Activated CD8-positive, alpha-beta memory T cell treated with anti-CD3 and anti-CD28 coated beads, Interleukin-2, amount 10 ng/mL, durations not matched to agents 7 days and 5 days (primary cell): ENCODE measurements at regions not wholly inside any gene's neighbourhood (a gene's known extent, or its start where the extent isn't known, plus 50 kb on each side); places are given as distances from the start of the nearest gene placed in this dataset.

Experiments
- ATAC-seq: fragments of 150-1000 bp; cut with Tn5 transposase; one replicate; pipeline ENCODE4 v1.10.0; 2021; ENCODE audit warnings: moderate library complexity
- CTCF ChIA-PET: fragments of 350-600 bp; sonication (Branson Sonifier 250); formaldehyde crosslinking; loops from one replicate; lab custom pipeline; 2021; ENCODE audit warnings: antibody characterized with exemption; lab: Charles Lee
- DNase-seq: peaks from one replicate; pipeline ENCODE4 v3.0.0-alpha.2; 2020
- H3K27ac Mint-ChIP-seq: one replicate; pipeline ENCODE4 v1.8.0; 2021; ENCODE audit warnings: mild to moderate bottlenecking, mixed read lengths
- H3K27me3 Mint-ChIP-seq: one replicate; pipeline ENCODE4 v1.8.0; 2021; ENCODE audit warnings: mixed read lengths
- H3K36me3 Mint-ChIP-seq: one replicate; pipeline ENCODE4 v1.8.0; 2021; ENCODE audit warnings: mild to moderate bottlenecking, mixed read lengths
- H3K4me1 Mint-ChIP-seq: one replicate; pipeline ENCODE4 v1.8.0; 2021; ENCODE audit warnings: mixed read lengths
- H3K4me3 Mint-ChIP-seq: one replicate; pipeline ENCODE4 v1.8.0; 2021; ENCODE audit warnings: mild to moderate bottlenecking, moderate library complexity, mixed read lengths
- H3K9me3 Mint-ChIP-seq: one replicate; pipeline ENCODE4 v1.8.0; 2022; ENCODE audit warnings: low read depth, mixed read lengths

- no peak overlapping the region for H3K4me3 Mint-ChIP-seq
- H3K9me3 Mint-ChIP-seq: peaks cover 2% of the 10 kb centered on the region
- H3K4me1 Mint-ChIP-seq: no peaks in the 10 kb centered on the region
- ATAC-seq (no peak), DNase-seq (no peak)
- no peak overlapping the region for H3K27ac Mint-ChIP-seq
- CTCF ChIA-PET: no interaction called here
- no peaks in the 10 kb centered on the region for H3K27me3 Mint-ChIP-seq
- no peaks in the 10 kb centered on the region for H3K36me3 Mint-ChIP-seq
These were observed 853.8 kb upstream of the SLITRK6 start for GRCh38 chr13:86653009-86653408.

- CTCF ChIA-PET: no interaction called here
- DNase-seq (no peak), ATAC-seq (no peak)
- Mint-ChIP-seq H3K36me3 (no peaks in the 10 kb centered on the region), H3K27me3 (no peaks in the 10 kb centered on the region), H3K4me1 (no peaks in the 10 kb centered on the region), H3K4me3 (no peak overlapping the region), H3K27ac (no peak overlapping the region), H3K9me3 (peaks cover 4% of the 10 kb centered on the region)
These were observed 856.3 kb upstream of the SLITRK6 start for GRCh38 chr13:86655561-86655960.

- Mint-ChIP-seq H3K27ac (no peak overlapping the region), H3K4me1 (no peaks in the 10 kb centered on the region), H3K36me3 (no peaks in the 10 kb centered on the region), H3K4me3 (no peak overlapping the region), H3K27me3 (no peaks in the 10 kb centered on the region), H3K9me3 (peaks cover 9% of the 10 kb centered on the region)
- CTCF ChIA-PET: no interaction called here
- no peak for DNase-seq
- ATAC-seq: no peak
These were observed 860.9 kb upstream of the SLITRK6 start for GRCh38 chr13:86660090-86660489.

GRCh38 chr13:86665842-86666241 is 866.6 kb upstream of the SLITRK6 start:
- Mint-ChIP-seq H3K36me3 (no peaks in the 10 kb centered on the region), H3K27ac (no peak overlapping the region), H3K27me3 (no peaks in the 10 kb centered on the region), H3K9me3 (peaks cover 12% of the 10 kb centered on the region), H3K4me3 (no peak overlapping the region), H3K4me1 (no peaks in the 10 kb centered on the region)
- ATAC-seq: no peak
- no peak for DNase-seq
- CTCF ChIA-PET: no interaction called here

GRCh38 chr13:86673931-86674431 is 874.8 kb upstream of the SLITRK6 start:
- DNase-seq (no peak), ATAC-seq (no peak)
- Mint-ChIP-seq H3K36me3 (no peaks in the 10 kb centered on the region), H3K4me1 (no peaks in the 10 kb centered on the region), H3K4me3 (no peak overlapping the region), H3K9me3 (peaks cover 4% of the 10 kb centered on the region), H3K27me3 (no peaks in the 10 kb centered on the region), H3K27ac (no peak overlapping the region)
- CTCF ChIA-PET: no interaction called here

GRCh38 chr13:86681223-86681622 is 882.0 kb upstream of the SLITRK6 start:
- Mint-ChIP-seq H3K27me3 (no peaks in the 10 kb centered on the region), H3K36me3 (no peaks in the 10 kb centered on the region), H3K9me3 (peaks cover 2% of the 10 kb centered on the region), H3K27ac (no peak overlapping the region), H3K4me3 (no peak overlapping the region), H3K4me1 (no peaks in the 10 kb centered on the region)
- CTCF ChIA-PET: no interaction called here
- ATAC-seq (no peak), DNase-seq (no peak)

- H3K36me3 Mint-ChIP-seq: no peaks in the 10 kb centered on the region
- H3K4me3 Mint-ChIP-seq: no peak overlapping the region
- H3K9me3 Mint-ChIP-seq: peaks cover 2% of the 10 kb centered on the region
- no peaks in the 10 kb centered on the region for H3K27me3 Mint-ChIP-seq
- no peak overlapping the region for H3K27ac Mint-ChIP-seq
- DNase-seq (no peak), ATAC-seq (no peak)
- CTCF ChIA-PET: interaction anchor here (0.7 kb wide), 1 partner anchor 1008 kb away, joined by 4 read pairs; no protein-coding TSS in a partner anchor
- no peaks in the 10 kb centered on the region for H3K4me1 Mint-ChIP-seq
These were observed 885.2 kb upstream of the SLITRK6 start for GRCh38 chr13:86684402-86684801.

- Mint-ChIP-seq H3K4me3 (no peak overlapping the region), H3K36me3 (no peaks in the 10 kb centered on the region), H3K4me1 (no peaks in the 10 kb centered on the region), H3K27me3 (no peaks in the 10 kb centered on the region), H3K27ac (no peak overlapping the region), H3K9me3 (peaks cover 2% of the 10 kb centered on the region)
- CTCF ChIA-PET: no interaction called here
- DNase-seq (no peak), ATAC-seq (no peak)
These were observed 890.7 kb upstream of the SLITRK6 start for GRCh38 chr13:86689911-86690310.

- CTCF ChIA-PET: no interaction called here
- ATAC-seq (no peak), DNase-seq (no peak)
- Mint-ChIP-seq H3K36me3 (no peaks in the 10 kb centered on the region), H3K9me3 (peaks cover 2% of the 10 kb centered on the region), H3K4me1 (no peaks in the 10 kb centered on the region), H3K27ac (no peak overlapping the region), H3K4me3 (no peak overlapping the region), H3K27me3 (no peaks in the 10 kb centered on the region)
These were observed 893.1 kb upstream of the SLITRK6 start for GRCh38 chr13:86692291-86692690.

- no peak for ATAC-seq
- no peaks in the 10 kb centered on the region for H3K36me3 Mint-ChIP-seq
- H3K27me3 Mint-ChIP-seq: no peaks in the 10 kb centered on the region
- no peaks in the 10 kb centered on the region for H3K4me1 Mint-ChIP-seq
- peaks cover 10% of the 10 kb centered on the region for H3K9me3 Mint-ChIP-seq
- DNase-seq: no peak
- H3K27ac Mint-ChIP-seq: no peak overlapping the region
- H3K4me3 Mint-ChIP-seq: no peak overlapping the region
- CTCF ChIA-PET: no interaction called here
These were observed 910.8 kb upstream of the SLITRK6 start for GRCh38 chr13:86710013-86710412.

- CTCF ChIA-PET: no interaction called here
- H3K27me3 Mint-ChIP-seq: no peaks in the 10 kb centered on the region
- H3K4me3 Mint-ChIP-seq: no peak overlapping the region
- DNase-seq (no peak), ATAC-seq (no peak)
- H3K27ac Mint-ChIP-seq: no peak overlapping the region
- no peaks in the 10 kb centered on the region for H3K36me3 Mint-ChIP-seq
- peaks cover 13% of the 10 kb centered on the region for H3K9me3 Mint-ChIP-seq
- H3K4me1 Mint-ChIP-seq: no peaks in the 10 kb centered on the region
These were observed 911.7 kb upstream of the SLITRK6 start for GRCh38 chr13:86710896-86711295.

- H3K4me3 Mint-ChIP-seq: no peak overlapping the region
- no peak overlapping the region for H3K27ac Mint-ChIP-seq
- DNase-seq (no peak), ATAC-seq (no peak)
- H3K9me3 Mint-ChIP-seq: peaks cover 16% of the 10 kb centered on the region
- H3K4me1 Mint-ChIP-seq: no peaks in the 10 kb centered on the region
- H3K36me3 Mint-ChIP-seq: no peaks in the 10 kb centered on the region
- no peaks in the 10 kb centered on the region for H3K27me3 Mint-ChIP-seq
- CTCF ChIA-PET: no interaction called here
These were observed 915.3 kb upstream of the SLITRK6 start for GRCh38 chr13:86714495-86714894.

- CTCF ChIA-PET: no interaction called here
- ATAC-seq (no peak), DNase-seq (no peak)
- H3K9me3 Mint-ChIP-seq: peaks cover 2% of the 10 kb centered on the region
- no peak overlapping the region for H3K27ac Mint-ChIP-seq
- no peak overlapping the region for H3K4me3 Mint-ChIP-seq
- no peaks in the 10 kb centered on the region for H3K36me3 Mint-ChIP-seq
- no peaks in the 10 kb centered on the region for H3K4me1 Mint-ChIP-seq
- no peaks in the 10 kb centered on the region for H3K27me3 Mint-ChIP-seq
These were observed 925.9 kb upstream of the SLITRK6 start for GRCh38 chr13:86725105-86725504.

GRCh38 chr13:86729206-86729605 is 930.0 kb upstream of the SLITRK6 start:
- Mint-ChIP-seq H3K36me3 (no peaks in the 10 kb centered on the region), H3K4me3 (no peak overlapping the region), H3K9me3 (peaks cover 5% of the 10 kb centered on the region), H3K27me3 (no peaks in the 10 kb centered on the region), H3K4me1 (no peaks in the 10 kb centered on the region), H3K27ac (no peak overlapping the region)
- DNase-seq: no peak
- no peak for ATAC-seq
- CTCF ChIA-PET: no interaction called here

- Mint-ChIP-seq H3K4me3 (no peak overlapping the region), H3K9me3 (peaks cover 9% of the 10 kb centered on the region), H3K27me3 (no peaks in the 10 kb centered on the region), H3K36me3 (no peaks in the 10 kb centered on the region), H3K4me1 (no peaks in the 10 kb centered on the region), H3K27ac (no peak overlapping the region)
- ATAC-seq (no peak), DNase-seq (no peak)
- CTCF ChIA-PET: no interaction called here
These were observed 932.8 kb upstream of the SLITRK6 start for GRCh38 chr13:86731987-86732386.
